ENCODE measurements at regions not wholly inside any gene's neighbourhood (a gene's known extent, or its start where the extent isn't known, plus 50 kb on each side); places are given as distances from the start of the nearest gene placed in this dataset.

GRCh38 chr6:6785163-6785521 is 196.6 kb downstream of the LY86 start:
- DNase-seq (ENCODE audit: low spot score), result no peak
- Mint-ChIP-seq H3K36me3 (ENCODE audit: low read depth) (no peaks in the 10 kb centered on the region), H3K4me1 (ENCODE audit: low read depth) (peaks cover 14% of the 10 kb centered on the region), H3K9me3 (no peaks in the 10 kb centered on the region), H3K27ac (no peak overlapping the region), H3K27me3 (ENCODE audit: low read depth) (peaks cover 10% of the 10 kb centered on the region), H3K4me3 (ENCODE audit: low read depth) (no peak overlapping the region)
- intact Hi-C loops (cut with micrococcal nuclease), result loop anchor here (5.0 kb wide), 1 partner anchor 457 kb away; no protein-coding TSS in a partner anchor

- Mint-ChIP-seq H3K9me3 (no peaks in the 10 kb centered on the region), H3K27ac (no peak overlapping the region), H3K4me1 (ENCODE audit: low read depth) (peaks cover 34% of the 10 kb centered on the region), H3K4me3 (ENCODE audit: low read depth) (no peak overlapping the region), H3K27me3 (ENCODE audit: low read depth) (peaks cover 2% of the 10 kb centered on the region), H3K36me3 (ENCODE audit: low read depth) (no peaks in the 10 kb centered on the region)
- DNase-seq (ENCODE audit: low spot score), result no peak
- intact Hi-C loops (cut with micrococcal nuclease), result loop anchor here (5.0 kb wide), 1 partner anchor 454 kb away; no protein-coding TSS in a partner anchor
These were observed 200.0 kb downstream of the LY86 start for GRCh38 chr6:6788394-6789032.

GRCh38 chr6:6790393-6790792 is 201.9 kb downstream of the LY86 start:
- intact Hi-C loops (cut with micrococcal nuclease), result loop anchor here (10.0 kb wide), 2 partner anchors 284 to 344 kb away; no protein-coding TSS in a partner anchor
- Mint-ChIP-seq H3K4me1 (ENCODE audit: low read depth) (peaks cover 48% of the 10 kb centered on the region), H3K9me3 (no peaks in the 10 kb centered on the region), H3K27me3 (ENCODE audit: low read depth) (peaks cover 2% of the 10 kb centered on the region), H3K36me3 (ENCODE audit: low read depth) (no peaks in the 10 kb centered on the region), H3K4me3 (ENCODE audit: low read depth) (no peak overlapping the region), H3K27ac (no peak overlapping the region)
- no peak for DNase-seq (ENCODE audit: low spot score)

GRCh38 chr6:6790891-6791290 is 202.4 kb downstream of the LY86 start:
- H3K36me3 Mint-ChIP-seq (ENCODE audit: low read depth), result no peaks in the 10 kb centered on the region
- H3K27ac Mint-ChIP-seq, result no peak overlapping the region
- peaks cover 51% of the 10 kb centered on the region for H3K4me1 Mint-ChIP-seq (ENCODE audit: low read depth)
- peaks cover 2% of the 10 kb centered on the region for H3K27me3 Mint-ChIP-seq (ENCODE audit: low read depth)
- H3K9me3 Mint-ChIP-seq, result no peaks in the 10 kb centered on the region
- DNase-seq (ENCODE audit: low spot score), result no peak
- H3K4me3 Mint-ChIP-seq (ENCODE audit: low read depth), result no peak overlapping the region
- intact Hi-C loops (cut with micrococcal nuclease), result loop anchor here (10.0 kb wide), 2 partner anchors 284 to 344 kb away; no protein-coding TSS in a partner anchor

GRCh38 chr6:6793388-6794250 is 205.1 kb downstream of the LY86 start:
- H3K27me3 Mint-ChIP-seq (ENCODE audit: low read depth), result no peaks in the 10 kb centered on the region
- H3K4me3 Mint-ChIP-seq (ENCODE audit: low read depth), result peak overlapping the region; percentile 41
- H3K9me3 Mint-ChIP-seq, result no peaks in the 10 kb centered on the region
- no peaks in the 10 kb centered on the region for H3K36me3 Mint-ChIP-seq (ENCODE audit: low read depth)
- intact Hi-C loops (cut with micrococcal nuclease), result loop anchor here (1.0 to 10.0 kb wide), 3 partner anchors 125 to 341 kb away; no protein-coding TSS in a partner anchor
- DNase-seq (ENCODE audit: low spot score), result no peak
- peaks cover 55% of the 10 kb centered on the region for H3K4me1 Mint-ChIP-seq (ENCODE audit: low read depth)
- peak overlapping the region; percentile 23 for H3K27ac Mint-ChIP-seq

- intact Hi-C loops (cut with micrococcal nuclease), result loop anchor here (5.0 to 10.0 kb wide), 3 partner anchors 38 to 339 kb away; no protein-coding TSS in a partner anchor
- no peak for DNase-seq (ENCODE audit: low spot score)
- no peaks in the 10 kb centered on the region for H3K9me3 Mint-ChIP-seq
- H3K36me3 Mint-ChIP-seq (ENCODE audit: low read depth), result no peaks in the 10 kb centered on the region
- H3K4me3 Mint-ChIP-seq (ENCODE audit: low read depth), result no peak overlapping the region
- peaks cover 65% of the 10 kb centered on the region for H3K4me1 Mint-ChIP-seq (ENCODE audit: low read depth)
- no peaks in the 10 kb centered on the region for H3K27me3 Mint-ChIP-seq (ENCODE audit: low read depth)
- H3K27ac Mint-ChIP-seq, result no peak overlapping the region
These were observed 206.9 kb downstream of the LY86 start for GRCh38 chr6:6795393-6795792.

GRCh38 chr6:6796818-6797217 is 208.3 kb downstream of the LY86 start:
- DNase-seq (ENCODE audit: low spot score), result no peak
- Mint-ChIP-seq H3K4me3 (ENCODE audit: low read depth) (no peak overlapping the region), H3K9me3 (no peaks in the 10 kb centered on the region), H3K27me3 (ENCODE audit: low read depth) (no peaks in the 10 kb centered on the region), H3K36me3 (ENCODE audit: low read depth) (no peaks in the 10 kb centered on the region), H3K4me1 (ENCODE audit: low read depth) (peaks cover 65% of the 10 kb centered on the region), H3K27ac (no peak overlapping the region)
- intact Hi-C loops (cut with micrococcal nuclease), result loop anchor here (5.0 to 10.0 kb wide), 3 partner anchors 40 to 338 kb away; no protein-coding TSS in a partner anchor

- Mint-ChIP-seq H3K27me3 (ENCODE audit: low read depth) (no peaks in the 10 kb centered on the region), H3K9me3 (no peaks in the 10 kb centered on the region), H3K27ac (peak overlapping the region; percentile 80), H3K36me3 (ENCODE audit: low read depth) (no peaks in the 10 kb centered on the region), H3K4me1 (ENCODE audit: low read depth) (peaks cover 54% of the 10 kb centered on the region), H3K4me3 (ENCODE audit: low read depth) (peak overlapping the region; percentile 31)
- intact Hi-C loops (cut with micrococcal nuclease), result loop anchor here (1.0 to 10.0 kb wide), 7 partner anchors 14 to 336 kb away; no protein-coding TSS in a partner anchor
- no peak for DNase-seq (ENCODE audit: low spot score)
These were observed 209.9 kb downstream of the LY86 start for GRCh38 chr6:6798448-6798860.

GRCh38 chr6:6801005-6801335 is 212.4 kb downstream of the LY86 start:
- peaks cover 37% of the 10 kb centered on the region for H3K4me1 Mint-ChIP-seq (ENCODE audit: low read depth)
- DNase-seq (ENCODE audit: low spot score), result no peak
- H3K27ac Mint-ChIP-seq, result no peak overlapping the region
- H3K4me3 Mint-ChIP-seq (ENCODE audit: low read depth), result no peak overlapping the region
- H3K36me3 Mint-ChIP-seq (ENCODE audit: low read depth), result no peaks in the 10 kb centered on the region
- H3K9me3 Mint-ChIP-seq, result no peaks in the 10 kb centered on the region
- H3K27me3 Mint-ChIP-seq (ENCODE audit: low read depth), result peaks cover 2% of the 10 kb centered on the region
- intact Hi-C loops (cut with micrococcal nuclease), result no loop called here

GRCh38 chr6:6801635-6802218 is 213.2 kb downstream of the LY86 start:
- H3K27ac Mint-ChIP-seq, result no peak overlapping the region
- intact Hi-C loops (cut with micrococcal nuclease), result no loop called here
- H3K4me3 Mint-ChIP-seq (ENCODE audit: low read depth), result no peak overlapping the region
- H3K4me1 Mint-ChIP-seq (ENCODE audit: low read depth), result peaks cover 37% of the 10 kb centered on the region
- no peak for DNase-seq (ENCODE audit: low spot score)
- no peaks in the 10 kb centered on the region for H3K36me3 Mint-ChIP-seq (ENCODE audit: low read depth)
- peaks cover 6% of the 10 kb centered on the region for H3K27me3 Mint-ChIP-seq (ENCODE audit: low read depth)
- no peaks in the 10 kb centered on the region for H3K9me3 Mint-ChIP-seq

GRCh38 chr6:6803180-6803977 is 214.9 kb downstream of the LY86 start:
- Mint-ChIP-seq H3K27me3 (ENCODE audit: low read depth) (peaks cover 14% of the 10 kb centered on the region), H3K4me3 (ENCODE audit: low read depth) (no peak overlapping the region), H3K27ac (no peak overlapping the region), H3K36me3 (ENCODE audit: low read depth) (no peaks in the 10 kb centered on the region), H3K9me3 (no peaks in the 10 kb centered on the region), H3K4me1 (ENCODE audit: low read depth) (peaks cover 24% of the 10 kb centered on the region)
- intact Hi-C loops (cut with micrococcal nuclease), result no loop called here
- DNase-seq (ENCODE audit: low spot score), result no peak

- no peak for DNase-seq (ENCODE audit: low spot score)
- intact Hi-C loops (cut with micrococcal nuclease), result no loop called here
- Mint-ChIP-seq H3K27me3 (ENCODE audit: low read depth) (peaks cover 26% of the 10 kb centered on the region), H3K9me3 (no peaks in the 10 kb centered on the region), H3K4me1 (ENCODE audit: low read depth) (peaks cover 12% of the 10 kb centered on the region), H3K27ac (no peak overlapping the region), H3K36me3 (ENCODE audit: low read depth) (no peaks in the 10 kb centered on the region), H3K4me3 (ENCODE audit: low read depth) (no peak overlapping the region)
These were observed 216.5 kb downstream of the LY86 start for GRCh38 chr6:6804843-6805615.
